Neuronal stem cell (in vitro differentiated cells): ENCODE measurements at regions not wholly inside any gene's neighbourhood (a gene's known extent, or its start where the extent isn't known, plus 50 kb on each side); places are given as distances from the start of the nearest gene placed in this dataset.

Experiments used
- DNase-seq: peaks from one replicate; pipeline ENCODE4 v3.0.0-alpha.2; 2013; ENCODE audit warnings: low spot score
- H2AFZ ChIP-seq: one replicate; pipeline ENCODE4 v1.6.1; 2013; ENCODE audit warnings: mild to moderate bottlenecking, low read length, inconsistent platforms
- H2AK5ac ChIP-seq: 2 replicates; pipeline ENCODE4 v1.6.1; 2013; ENCODE audit warnings: low read depth, mild to moderate bottlenecking, inconsistent platforms, low read length, moderate library complexity, mixed read lengths
- H2BK120ac ChIP-seq: 2 replicates; pipeline ENCODE4 v1.6.1; 2013; ENCODE audit warnings: low read depth, mild to moderate bottlenecking, inconsistent platforms, low read length, moderate library complexity, mixed read lengths
- H2BK12ac ChIP-seq: one replicate; pipeline ENCODE4 v1.6.1; 2013; ENCODE audit warnings: low read length, inconsistent platforms
- H2BK15ac ChIP-seq: 2 replicates; pipeline ENCODE4 v1.6.1; 2013; ENCODE audit warnings: mild to moderate bottlenecking, low read length, inconsistent platforms, mixed read lengths
- H2BK5ac ChIP-seq: one replicate; pipeline ENCODE4 v1.6.1; 2013; ENCODE audit warnings: inconsistent platforms, mild to moderate bottlenecking, low read length, moderate library complexity
- H3K14ac ChIP-seq: one replicate; pipeline ENCODE4 v1.6.1; 2013; ENCODE audit warnings: low read length, inconsistent platforms
- H3K18ac ChIP-seq: 2 replicates; pipeline ENCODE4 v1.6.1; 2013; ENCODE audit warnings: low read length, inconsistent platforms
- H3K23ac ChIP-seq: 2 replicates; pipeline ENCODE4 v1.6.1; 2013; ENCODE audit warnings: low read depth, mild to moderate bottlenecking, mixed read lengths, low read length, inconsistent platforms; ENCODE audit not compliant: poor library complexity
- H3K27ac ChIP-seq: replicated peaks from 3 replicates; pipeline ENCODE4 v1.5.1; 2013; ENCODE audit warnings: low read length, inconsistent platforms
- H3K27me3 ChIP-seq, 3 experiments: 2 replicates each; pipeline ENCODE4 v1.6.1; 2013; ENCODE audit warnings: low read length in 3 of 3, mild to moderate bottlenecking in 2 of 3, inconsistent platforms in 1 of 3, low read depth in 1 of 3, mixed read lengths in 1 of 3, moderate library complexity in 1 of 3; ENCODE audit not compliant: control insufficient read depth in 3 of 3, insufficient read depth in 3 of 3
- H3K36me3 ChIP-seq, 2 donors: replicated peaks in 1 of 2; 2 replicates each; pipeline ENCODE4 v1.6.1; 2013; ENCODE audit warnings: low read length in 2 of 2; ENCODE audit not compliant: control insufficient read depth in 2 of 2, insufficient read depth in 2 of 2
- H3K4ac ChIP-seq: 2 replicates; pipeline ENCODE4 v1.6.1; 2013; ENCODE audit warnings: inconsistent platforms, mild to moderate bottlenecking, low read length, moderate library complexity
- H3K4me1 ChIP-seq, 2 donors: 1 replicate in 1 of 2; 2 replicates in 1 of 2; pipeline ENCODE4 v1.6.1; 2013; ENCODE audit warnings: low read length in 2 of 2, low read depth in 1 of 2; ENCODE audit not compliant: control insufficient read depth in 2 of 2, insufficient read depth in 1 of 2
- H3K4me2 ChIP-seq: one replicate; pipeline ENCODE4 v1.6.1; 2013; ENCODE audit warnings: mild to moderate bottlenecking, low read length, inconsistent platforms; ENCODE audit not compliant: insufficient read depth, poor library complexity, severe bottlenecking
- H3K4me3 ChIP-seq, 2 donors: 2 replicates each; pipeline ENCODE4 v1.5.1; 2013; ENCODE audit warnings: low read length in 2 of 2, mild to moderate bottlenecking in 2 of 2, inconsistent platforms in 1 of 2, moderate library complexity in 1 of 2
- H3K79me1 ChIP-seq: one replicate; pipeline ENCODE4 v1.6.1; 2013; ENCODE audit warnings: low read depth, mild to moderate bottlenecking, inconsistent platforms, low read length, moderate library complexity
- H3K9ac ChIP-seq: one replicate; pipeline ENCODE4 v1.6.1; 2013; ENCODE audit warnings: mild to moderate bottlenecking, low read depth, low read length, inconsistent platforms; ENCODE audit not compliant: poor library complexity
- H3K9me3 ChIP-seq, 2 donors: replicated peaks in 1 of 2; 2 replicates each; pipeline versions ENCODE3 to v1.6.1; 2013; ENCODE audit warnings: low read length in 2 of 2, mild to moderate bottlenecking in 2 of 2, inconsistent platforms in 1 of 2, low read depth in 1 of 2, mixed read lengths in 1 of 2, moderate library complexity in 1 of 2; ENCODE audit not compliant: control insufficient read depth in 2 of 2, insufficient read depth in 1 of 2
- H4K8ac ChIP-seq: one replicate; pipeline ENCODE4 v1.6.1; 2013; ENCODE audit warnings: low read depth, mild to moderate bottlenecking, inconsistent platforms, low read length, moderate library complexity
- H4K91ac ChIP-seq: one replicate; pipeline ENCODE4 v1.6.1; 2013; ENCODE audit warnings: low read length, low read depth, mild to moderate bottlenecking, inconsistent platforms; ENCODE audit not compliant: poor library complexity
- WGBS, 2 donors: extraction: QIAGEN DNeasy Blood & Tissue Kit; methylation state at CpG; one replicate each; pipeline ENCODE4 v1.1.7; 2013; ENCODE audit warnings: missing lambda C conversion rate in 2 of 2, mixed read lengths in 1 of 2; ENCODE audit not compliant: insufficient read length in 2 of 2, insufficient replicate concordance in 1 of 2; ENCODE audit errors: extremely low coverage in 2 of 2; 5-methylcytosine and 5-hydroxymethylcytosine counted together

DNA sequence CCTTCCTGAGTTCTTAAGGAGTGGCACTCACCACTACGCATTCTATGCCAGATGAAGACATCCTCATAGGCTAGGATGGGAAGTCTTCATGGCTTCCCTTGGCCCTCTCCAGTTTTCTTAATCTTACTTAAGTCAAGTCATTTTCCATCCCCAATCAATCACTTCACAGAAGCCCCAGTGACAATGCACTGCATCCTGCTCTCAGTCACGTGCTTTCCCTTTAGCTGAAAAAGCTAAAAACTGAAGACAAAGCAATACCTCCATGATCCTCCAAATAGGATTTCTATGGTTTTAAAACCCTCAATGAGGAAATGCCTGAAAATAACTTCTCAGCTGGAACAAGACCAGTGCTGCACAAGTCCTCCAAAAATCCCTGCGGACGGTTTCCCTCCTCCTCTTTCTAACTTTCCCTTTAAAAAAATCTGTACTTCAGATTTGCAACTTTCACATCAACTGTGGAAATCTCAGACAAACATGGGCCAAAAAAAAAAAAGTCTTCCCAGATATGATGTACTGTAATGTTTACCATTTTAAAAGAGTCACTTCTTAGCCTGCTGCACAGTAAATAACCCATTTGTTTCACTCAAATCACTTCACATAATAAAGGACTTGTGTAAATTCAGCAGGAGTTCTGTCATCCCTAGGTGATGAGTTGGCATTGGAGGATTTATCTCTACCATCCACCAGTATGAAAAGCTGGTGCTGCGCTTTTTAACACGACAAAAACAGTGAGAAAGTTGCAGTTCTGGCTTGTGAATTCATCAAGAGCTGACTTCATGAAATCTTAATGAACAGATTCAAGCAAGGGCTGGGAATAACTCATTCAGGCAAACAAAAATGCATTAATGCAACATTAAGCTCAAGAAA is 590.0 kb upstream of the NOX3 start:
- H3K18ac ChIP-seq, result no peak overlapping the region
- H3K27ac ChIP-seq, result no peak overlapping the region
- no peaks in the 10 kb centered on the region for H3K4me1 ChIP-seq
- H3K4ac ChIP-seq, result no peak overlapping the region
- no peak overlapping the region for H2BK120ac ChIP-seq
- no peaks in the 10 kb centered on the region for H3K79me1 ChIP-seq
- H3K4me2 ChIP-seq, result no peak overlapping the region
- H3K36me3 ChIP-seq, result no peaks in the 10 kb centered on the region
- H2AFZ ChIP-seq, result no peak overlapping the region
- no peaks in the 10 kb centered on the region for H3K9me3 ChIP-seq
- H4K8ac ChIP-seq, result no peak overlapping the region
- H3K9ac ChIP-seq, result no peak overlapping the region
- no peak overlapping the region for H3K23ac ChIP-seq
- no peak for DNase-seq
- no peak overlapping the region for H2AK5ac ChIP-seq
- no peak overlapping the region for H2BK12ac ChIP-seq
- no peak overlapping the region for H2BK5ac ChIP-seq
- WGBS, 2 donors, result no CpG with 5 or more reads among the region's 6 CpGs
- H3K4me3 ChIP-seq, result no peak overlapping the region
- no peak overlapping the region for H3K14ac ChIP-seq
- no peak overlapping the region for H2BK15ac ChIP-seq
- H3K27me3 ChIP-seq, result no peaks in the 10 kb centered on the region
- no peak overlapping the region for H4K91ac ChIP-seq

GRCh38 chr6:156033598-156033997 is 578.0 kb upstream of the NOX3 start:
- Histone ChIP-seq H4K91ac (no peak overlapping the region), H3K36me3 (no peaks in the 10 kb centered on the region), H3K18ac (no peak overlapping the region), H3K4me1 (no peaks in the 10 kb centered on the region), H3K27me3 (no peaks in the 10 kb centered on the region), H2AFZ (no peak overlapping the region), H2AK5ac (no peak overlapping the region), H2BK5ac (no peak overlapping the region), H3K4me2 (no peak overlapping the region), H2BK15ac (no peak overlapping the region), H3K23ac (no peak overlapping the region), H3K9me3 (no peaks in the 10 kb centered on the region), H2BK120ac (no peak overlapping the region), H3K4me3 (no peak overlapping the region), H4K8ac (no peak overlapping the region), H3K14ac (no peak overlapping the region), H3K9ac (no peak overlapping the region), H3K79me1 (no peaks in the 10 kb centered on the region), H2BK12ac (no peak overlapping the region), H3K4ac (no peak overlapping the region), H3K27ac (no peak overlapping the region)
- DNase-seq, result no peak

DNA sequence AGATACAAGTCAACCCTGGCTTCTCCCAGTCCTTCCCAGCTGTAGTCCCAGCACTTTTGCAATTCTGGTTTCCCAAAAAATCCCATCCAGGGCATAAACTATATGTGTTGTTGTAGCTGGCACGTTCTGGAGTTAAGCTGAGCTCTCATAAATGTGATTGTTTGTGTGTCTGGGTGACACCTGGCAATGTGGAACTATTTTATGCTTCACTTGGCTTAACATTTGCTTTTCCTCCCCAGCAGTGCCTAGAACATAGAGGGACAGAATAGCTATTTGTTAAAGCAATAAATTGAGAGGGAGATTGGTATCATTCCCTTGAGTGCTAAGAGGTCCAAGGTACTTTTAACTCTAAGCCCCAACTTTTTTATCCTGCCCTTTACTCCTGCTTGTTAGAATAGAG is 575.9 kb upstream of the NOX3 start:
- Histone ChIP-seq H2BK120ac (no peak overlapping the region), H2BK5ac (no peak overlapping the region), H3K79me1 (no peaks in the 10 kb centered on the region), H2BK15ac (no peak overlapping the region), H3K14ac (no peak overlapping the region), H3K23ac (no peak overlapping the region), H2BK12ac (no peak overlapping the region), H2AK5ac (no peak overlapping the region), H3K27ac (no peak overlapping the region), H3K9ac (no peak overlapping the region), H2AFZ (no peak overlapping the region), H3K9me3 (no peaks in the 10 kb centered on the region), H3K4ac (no peak overlapping the region), H3K36me3 (no peaks in the 10 kb centered on the region), H3K4me2 (no peak overlapping the region), H3K27me3 (no peaks in the 10 kb centered on the region), H4K8ac (no peak overlapping the region), H3K4me1 (no peaks in the 10 kb centered on the region), H4K91ac (no peak overlapping the region), H3K18ac (no peak overlapping the region), H3K4me3 (no peak overlapping the region)
- WGBS, 2 donors, result no CpG with 5 or more reads among the region's 1 CpG
- no peak for DNase-seq

GRCh38 chr6:156030053-156030452 is 574.4 kb upstream of the NOX3 start:
- Histone ChIP-seq H2AFZ (no peak overlapping the region), H3K27ac (no peak overlapping the region), H3K4me1 (no peaks in the 10 kb centered on the region), H3K4me2 (no peak overlapping the region), H3K18ac (no peak overlapping the region), H4K91ac (no peak overlapping the region), H4K8ac (no peak overlapping the region), H3K9ac (no peak overlapping the region), H3K79me1 (no peaks in the 10 kb centered on the region), H2BK15ac (no peak overlapping the region), H3K4ac (no peak overlapping the region), H3K36me3 (no peaks in the 10 kb centered on the region), H2AK5ac (no peak overlapping the region), H3K9me3 (peaks cover 0 to 2% of the 10 kb centered on the region in 2 donors), H3K23ac (no peak overlapping the region), H2BK5ac (no peak overlapping the region), H2BK120ac (no peak overlapping the region), H3K4me3 (no peak overlapping the region), H2BK12ac (no peak overlapping the region), H3K27me3 (no peaks in the 10 kb centered on the region), H3K14ac (no peak overlapping the region)
- DNase-seq, result no peak
- WGBS, 2 donors, result no CpG with 5 or more reads among the region's 2 CpGs
